Endothelial cell of umbilical vein (primary cell): ENCODE measurements at regions not wholly inside any gene's neighbourhood (a gene's known extent, or its start where the extent isn't known, plus 50 kb on each side); places are given as distances from the start of the nearest gene placed in this dataset.

Experiments used
- BruUV-seq: library from RNA; stranded (reverse); fragments of 400-500 nt; replicated peaks from 2 replicates; lab custom pipeline; 2021; lab: Mats Ljungman, UMichigan
- CTCF ChIA-PET: fragments of 300-600, 350-600 bp; sonication (Branson Sonifier 250); formaldehyde crosslinking; loops from one replicate; lab custom pipeline; 2021; ENCODE audit warnings: antibody characterized with exemption, inconsistent platforms; lab: Charles Lee
- POLR2A ChIA-PET: fragments of 300-600, 350-600 bp; sonication (Branson Sonifier 250); formaldehyde crosslinking; loops from one replicate; lab custom pipeline; 2021; ENCODE audit warnings: antibody characterized with exemption, inconsistent platforms; lab: Charles Lee
- DNase-seq: peaks from one replicate; pipeline ENCODE4 v3.0.0-alpha.2; 2011; ENCODE audit warnings: low read depth, low spot score
- FAIRE-seq: peaks from 2 replicates; lab custom pipeline; 2011; peaks lifted over from hg19 to GRCh38; lab: Jason Lieb, UNC
- H2AFZ ChIP-seq: 2 replicates; pipeline ENCODE4 v1.6.0; 2012; ENCODE audit warnings: low read depth, low read length, control low read depth, inconsistent platforms
- H3K27ac ChIP-seq: 2 replicates; pipeline ENCODE4 v1.5.1; 2011; ENCODE audit warnings: low read depth, mild to moderate bottlenecking, control low read depth, low read length, moderate library complexity; ENCODE audit not compliant: insufficient read depth
- H3K27me3 ChIP-seq, 2 experiments: 2 replicates each; pipeline versions ENCODE4 v1.6.0 to v1.6.1; 2011; ENCODE audit warnings: low read length in 2 of 2, mixed read lengths in 1 of 2; ENCODE audit not compliant: control insufficient read depth in 2 of 2, insufficient read depth in 2 of 2
- H3K36me3 ChIP-seq, 2 experiments: 2 replicates in 1 of 2; 3 replicates in 1 of 2; pipeline ENCODE4 v1.5.1; 2011; ENCODE audit warnings: low read length in 2 of 2, mild to moderate bottlenecking in 1 of 2, moderate library complexity in 1 of 2; ENCODE audit not compliant: control insufficient read depth in 2 of 2, insufficient read depth in 2 of 2; ENCODE audit errors: extremely low read depth in 1 of 2
- H3K4me1 ChIP-seq: 3 replicates; pipeline ENCODE4 v1.5.1; 2011; ENCODE audit warnings: mild to moderate bottlenecking, low read length; ENCODE audit not compliant: control insufficient read depth, insufficient read depth; ENCODE audit errors: extremely low read depth
- H3K4me2 ChIP-seq: 2 replicates; pipeline ENCODE4 v1.6.1; 2011; ENCODE audit warnings: low read length, control low read depth, mixed read lengths; ENCODE audit not compliant: insufficient read depth
- H3K4me3 ChIP-seq, 3 experiments: fragments of 200-600 bp in 1 of 3; sonication (generic), shearing (Covaris generic) in 1 of 3; replicated peaks in 1 of 3; 2 replicates each; pipeline ENCODE4 v1.5.1; 2011 to 2016; ENCODE audit warnings: control low read depth in 3 of 3, low read length in 3 of 3, mild to moderate bottlenecking in 2 of 3, inconsistent platforms in 1 of 3, low read depth in 1 of 3, moderate library complexity in 1 of 3; ENCODE audit not compliant: insufficient read depth in 1 of 3
- H3K79me2 ChIP-seq: 2 replicates; pipeline ENCODE4 v1.6.0; 2012; ENCODE audit warnings: low read length, inconsistent platforms; ENCODE audit not compliant: control insufficient read depth, insufficient read depth
- H3K9ac ChIP-seq: replicated peaks from 2 replicates; pipeline ENCODE3; 2011; ENCODE audit warnings: low read length, control low read depth; ENCODE audit not compliant: insufficient read depth; ENCODE audit errors: extremely low read depth
- H3K9me1 ChIP-seq: replicated peaks from 3 replicates; pipeline ENCODE4 v1.6.0; 2011; ENCODE audit warnings: mild to moderate bottlenecking, low read length; ENCODE audit not compliant: control insufficient read depth, insufficient read depth; ENCODE audit errors: extremely low read depth
- H3K9me3 ChIP-seq: replicated peaks from 2 replicates; pipeline ENCODE4 v1.5.1; 2012; ENCODE audit warnings: low read length, inconsistent platforms; ENCODE audit not compliant: control insufficient read depth, insufficient read depth
- H4K20me1 ChIP-seq: replicated peaks from 2 replicates; pipeline ENCODE3; 2011; ENCODE audit warnings: mild to moderate bottlenecking, low read length; ENCODE audit not compliant: control insufficient read depth, insufficient read depth; ENCODE audit errors: extremely low read depth
- EZH2 ChIP-seq: IDR thresholded peaks from 2 replicates; pipeline ENCODE4 v1.6.1; 2012; ENCODE audit warnings: borderline replicate concordance, low read depth, mild to moderate bottlenecking, moderate library complexity, low read length, inconsistent platforms; ENCODE audit not compliant: severe bottlenecking
- FOS ChIP-seq: IDR thresholded peaks from 2 replicates; pipeline ENCODE4 v1.6.1; 2011; ENCODE audit warnings: mild to moderate bottlenecking, low read length, moderate library complexity, borderline replicate concordance; ENCODE audit not compliant: insufficient read depth
- JUN ChIP-seq: IDR thresholded peaks from 2 replicates; pipeline ENCODE4 v1.6.1; 2011; ENCODE audit warnings: borderline replicate concordance, low read depth; ENCODE audit not compliant: insufficient read length, insufficient read depth
- POLR2A ChIP-seq: IDR thresholded peaks from 2 replicates; pipeline ENCODE4 v1.6.1; 2012; ENCODE audit warnings: low read depth, mild to moderate bottlenecking, control low read depth, low read length
- dilution Hi-C: fragments of 300-500 bp; cut with MboI; formaldehyde crosslinking; loops from one replicate; pipeline ENCODE4 v1.15.0; 2019; ENCODE audit warnings: low sequenced_read_pairs; ENCODE audit not compliant: extremely low pct_ligation_motif_present
- intact Hi-C: fragments of 100-400 bp; cut with micrococcal nuclease; formaldehyde crosslinking; loops from one replicate; pipeline ENCODE4 v1.10.0; 2022
- TF ChIP-seq, protein P1 (sequence below), 2 donors: IDR thresholded peaks; 1 replicate in 1 of 2; 2 replicates in 1 of 2; pipeline ENCODE4 v1.5.1; 2011; ENCODE audit warnings: low read length in 2 of 2, mild to moderate bottlenecking in 2 of 2, moderate library complexity in 2 of 2, control low read depth in 1 of 2, inconsistent platforms in 1 of 2, low read depth in 1 of 2; ENCODE audit not compliant: insufficient read depth in 1 of 2; ENCODE audit errors: extremely low read depth in 1 of 2

DNA sequence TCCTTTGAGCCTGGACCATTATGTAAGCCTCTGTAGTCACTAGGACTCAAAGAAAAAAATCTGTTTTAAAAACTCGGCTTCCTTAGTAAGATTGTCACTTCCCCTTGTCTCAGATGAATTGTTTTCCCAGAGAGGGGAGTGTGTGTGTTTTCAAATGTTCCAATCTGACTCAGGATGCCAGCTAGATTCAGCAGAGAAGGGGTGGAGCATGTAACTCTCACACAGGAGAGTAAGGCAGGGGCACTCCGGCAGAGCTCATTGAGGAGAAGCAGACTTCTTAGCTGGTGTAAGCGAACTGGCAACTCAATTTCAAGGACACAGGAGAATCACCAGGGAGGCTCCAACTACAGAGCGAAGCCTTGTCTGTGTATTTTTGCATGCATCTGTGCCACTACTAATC is 623.2 kb downstream of the LMO4 start:
- dilution Hi-C loops (no loop called here), intact Hi-C loops (loop anchor here (2.0 to 10.0 kb wide), 3 partner anchors 265 to 643 kb away; no protein-coding TSS in a partner anchor)
- no peaks in the 10 kb centered on the region for H3K27me3 ChIP-seq
- peak; percentile 85 for FAIRE-seq
- no peak overlapping the region for H3K4me2 ChIP-seq
- BruUV-seq, result no TSS peak
- H3K9me1 ChIP-seq, result no peaks in the 10 kb centered on the region
- H4K20me1 ChIP-seq, result no peaks in the 10 kb centered on the region
- CTCF ChIA-PET, result interaction anchor here (0.7 to 5.0 kb wide), 9 partner anchors 9 to 659 kb away, joined by 3 to 35 read pairs (median 3); no protein-coding TSS in a partner anchor
- no peak for TF ChIP-seq JUN
- TF ChIP-seq POLR2A, result no peak
- no peak for TF ChIP-seq FOS
- TF ChIP-seq, protein P1, sequence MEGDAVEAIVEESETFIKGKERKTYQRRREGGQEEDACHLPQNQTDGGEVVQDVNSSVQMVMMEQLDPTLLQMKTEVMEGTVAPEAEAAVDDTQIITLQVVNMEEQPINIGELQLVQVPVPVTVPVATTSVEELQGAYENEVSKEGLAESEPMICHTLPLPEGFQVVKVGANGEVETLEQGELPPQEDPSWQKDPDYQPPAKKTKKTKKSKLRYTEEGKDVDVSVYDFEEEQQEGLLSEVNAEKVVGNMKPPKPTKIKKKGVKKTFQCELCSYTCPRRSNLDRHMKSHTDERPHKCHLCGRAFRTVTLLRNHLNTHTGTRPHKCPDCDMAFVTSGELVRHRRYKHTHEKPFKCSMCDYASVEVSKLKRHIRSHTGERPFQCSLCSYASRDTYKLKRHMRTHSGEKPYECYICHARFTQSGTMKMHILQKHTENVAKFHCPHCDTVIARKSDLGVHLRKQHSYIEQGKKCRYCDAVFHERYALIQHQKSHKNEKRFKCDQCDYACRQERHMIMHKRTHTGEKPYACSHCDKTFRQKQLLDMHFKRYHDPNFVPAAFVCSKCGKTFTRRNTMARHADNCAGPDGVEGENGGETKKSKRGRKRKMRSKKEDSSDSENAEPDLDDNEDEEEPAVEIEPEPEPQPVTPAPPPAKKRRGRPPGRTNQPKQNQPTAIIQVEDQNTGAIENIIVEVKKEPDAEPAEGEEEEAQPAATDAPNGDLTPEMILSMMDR (IDR thresholded peaks at IDR 0.05; ENCODE audit: extremely low read depth in 1 of 2, insufficient read depth in 1 of 2, low read depth in 1 of 2, low read length in 2 of 2), result no peak
- POLR2A ChIA-PET, result no interaction called here
- H3K36me3 ChIP-seq, result no peaks in the 10 kb centered on the region
- DNase-seq, result peak; percentile 83
- no peaks in the 10 kb centered on the region for H3K79me2 ChIP-seq
- no peak overlapping the region for H3K4me3 ChIP-seq
- no peaks in the 10 kb centered on the region for H3K9me3 ChIP-seq
- H3K4me1 ChIP-seq, result peaks cover 3% of the 10 kb centered on the region
- no peak overlapping the region for H3K27ac ChIP-seq
- no peak overlapping the region for H3K9ac ChIP-seq
- H2AFZ ChIP-seq, result peak overlapping the region; percentile 43

DNA sequence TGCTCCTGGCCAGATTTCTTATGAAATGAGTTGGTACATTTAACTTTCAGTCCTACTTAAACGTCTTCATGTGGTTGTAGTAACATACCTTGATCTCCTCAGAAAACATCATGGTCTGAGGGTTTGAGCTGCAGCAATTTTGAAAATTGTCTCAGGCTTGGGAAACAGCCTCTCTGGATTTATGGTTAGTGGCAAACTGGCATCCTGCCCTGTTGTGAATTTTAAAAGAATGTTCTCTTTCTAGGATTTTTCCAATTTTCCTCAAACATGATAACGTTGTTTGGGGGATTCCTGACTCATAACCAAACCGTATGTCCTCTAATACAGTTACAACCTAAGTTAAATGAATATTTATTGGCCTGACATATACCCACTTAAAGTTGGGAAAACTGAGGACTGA is 624.4 kb downstream of the LMO4 start:
- H3K9me3 ChIP-seq, result no peaks in the 10 kb centered on the region
- dilution Hi-C loops (no loop called here), intact Hi-C loops (loop anchor here (1.0 to 10.0 kb wide), 7 partner anchors 266 to 822 kb away; partner anchors contain the start of gene LMO4)
- no peak overlapping the region for H3K4me3 ChIP-seq
- no peaks in the 10 kb centered on the region for H3K36me3 ChIP-seq
- TF ChIP-seq, protein P1 (IDR thresholded peaks at IDR 0.05; ENCODE audit: extremely low read depth in 1 of 2, insufficient read depth in 1 of 2, low read depth in 1 of 2, low read length in 2 of 2), result no peak
- TF ChIP-seq POLR2A (no peak), EZH2 (no peak)
- no peak overlapping the region for H2AFZ ChIP-seq
- POLR2A ChIA-PET, result no interaction called here
- DNase-seq (no peak), FAIRE-seq (no peak)
- no peaks in the 10 kb centered on the region for H4K20me1 ChIP-seq
- H3K9me1 ChIP-seq, result no peaks in the 10 kb centered on the region
- peaks cover 3% of the 10 kb centered on the region for H3K4me1 ChIP-seq
- no peaks in the 10 kb centered on the region for H3K27me3 ChIP-seq
- no peak overlapping the region for H3K27ac ChIP-seq
- no peak overlapping the region for H3K4me2 ChIP-seq
- no TSS peak for BruUV-seq
- H3K79me2 ChIP-seq, result no peaks in the 10 kb centered on the region
- no peak overlapping the region for H3K9ac ChIP-seq
- CTCF ChIA-PET, result interaction anchor here (0.6 to 5.0 kb wide), 52 partner anchors 8 to 824 kb away, joined by 3 to 37 read pairs (median 4); no protein-coding TSS in a partner anchor
